ENCODE measurements at regions not wholly inside any gene's neighbourhood (a gene's known extent, or its start where the extent isn't known, plus 50 kb on each side); places are given as distances from the start of the nearest gene placed in this dataset.

GRCh38 chr10:78907551-78908211, 161.1 kb upstream of the ZMIZ1 start:
- Histone ChIP-seq H3K9me3 (ENCODE audit: insufficient read depth, low read depth) (no peaks in the 10 kb centered on the region), H3K27ac (no peak overlapping the region), H3K9me2 (ENCODE audit: insufficient read depth) (no peaks in the 10 kb centered on the region), H3K27me3 (ENCODE audit: insufficient read depth, low read depth) (no peaks in the 10 kb centered on the region), H3K4me3 (no peak overlapping the region), H3K4me2 (no peak overlapping the region), H3K79me2 (ENCODE audit: low read depth) (no peaks in the 10 kb centered on the region), H3K36me3 (ENCODE audit: low read depth) (no peaks in the 10 kb centered on the region), H3K4me1 (replicated peaks; ENCODE audit: insufficient read depth) (no peaks in the 10 kb centered on the region), H3F3A (ENCODE audit: insufficient read depth, low read depth) (no peaks in the 10 kb centered on the region), H4K20me1 (ENCODE audit: insufficient read depth) (no peaks in the 10 kb centered on the region), H2AFZ (no peak overlapping the region)
- ChIA-PET CTCF (no interaction called here), POLR2A (ENCODE audit: unreplicated experiment) (no interaction called here)
- TF ChIP-seq EZH2 (IDR thresholded peaks at IDR 0.05; ENCODE audit: low read depth) (no peak), CTCF (conservative IDR thresholded peaks at IDR 0.05) (no peak)
- intact Hi-C loops (cut with micrococcal nuclease; ENCODE audit: unreplicated experiment), result no loop called here
- no peak for DNase-seq
- BruUV-seq (replicated peaks), result no TSS peak

GRCh38 chr10:78909221-78909620, 159.5 kb upstream of the ZMIZ1 start:
- ChIA-PET CTCF (no interaction called here), POLR2A (ENCODE audit: unreplicated experiment) (no interaction called here)
- intact Hi-C loops (cut with micrococcal nuclease; ENCODE audit: unreplicated experiment), result no loop called here
- TF ChIP-seq EZH2 (IDR thresholded peaks at IDR 0.05; ENCODE audit: low read depth) (no peak), CTCF (conservative IDR thresholded peaks at IDR 0.05) (no peak)
- no peak for DNase-seq
- Histone ChIP-seq H3K27me3 (ENCODE audit: insufficient read depth, low read depth) (no peaks in the 10 kb centered on the region), H3K79me2 (ENCODE audit: low read depth) (no peaks in the 10 kb centered on the region), H3K4me1 (replicated peaks; ENCODE audit: insufficient read depth) (no peaks in the 10 kb centered on the region), H3K9me3 (ENCODE audit: insufficient read depth, low read depth) (no peaks in the 10 kb centered on the region), H3K4me3 (no peak overlapping the region), H3K27ac (no peak overlapping the region), H3K4me2 (no peak overlapping the region), H4K20me1 (ENCODE audit: insufficient read depth) (no peaks in the 10 kb centered on the region), H3K9me2 (ENCODE audit: insufficient read depth) (no peaks in the 10 kb centered on the region), H3F3A (ENCODE audit: insufficient read depth, low read depth) (no peaks in the 10 kb centered on the region), H3K36me3 (ENCODE audit: low read depth) (no peaks in the 10 kb centered on the region), H2AFZ (no peak overlapping the region)
- BruUV-seq (replicated peaks), result no TSS peak

GRCh38 chr10:78910021-78910420, 158.7 kb upstream of the ZMIZ1 start:
- Histone ChIP-seq H3K9me3 (ENCODE audit: insufficient read depth, low read depth) (no peaks in the 10 kb centered on the region), H2AFZ (no peak overlapping the region), H3K36me3 (ENCODE audit: low read depth) (no peaks in the 10 kb centered on the region), H3K27me3 (ENCODE audit: insufficient read depth, low read depth) (no peaks in the 10 kb centered on the region), H3K4me2 (no peak overlapping the region), H3K27ac (no peak overlapping the region), H3F3A (ENCODE audit: insufficient read depth, low read depth) (no peaks in the 10 kb centered on the region), H3K9me2 (ENCODE audit: insufficient read depth) (no peaks in the 10 kb centered on the region), H4K20me1 (ENCODE audit: insufficient read depth) (no peaks in the 10 kb centered on the region), H3K4me1 (replicated peaks; ENCODE audit: insufficient read depth) (no peaks in the 10 kb centered on the region), H3K4me3 (no peak overlapping the region), H3K79me2 (ENCODE audit: low read depth) (no peaks in the 10 kb centered on the region)
- BruUV-seq (replicated peaks), result no TSS peak
- TF ChIP-seq CTCF (conservative IDR thresholded peaks at IDR 0.05), result no peak
- TF ChIP-seq EZH2 (IDR thresholded peaks at IDR 0.05; ENCODE audit: low read depth), result no peak
- POLR2A ChIA-PET (ENCODE audit: unreplicated experiment), result no interaction called here
- intact Hi-C loops (cut with micrococcal nuclease; ENCODE audit: unreplicated experiment), result no loop called here
- CTCF ChIA-PET, result no interaction called here
- no peak for DNase-seq

Measured in PC-9 (cell line).